HG03571 (cell line): ENCODE measurements at regions not wholly inside any gene's neighbourhood (a gene's known extent, or its start where the extent isn't known, plus 50 kb on each side); places are given as distances from the start of the nearest gene placed in this dataset.
A peak's percentile ranks its signal among the peaks of the same experiment; 100 is the strongest.
"Not testable (repeated sequence)": the region's sequence is repeated elsewhere in the genome, so short reads cannot be mapped to it uniquely, and the experiment has no call there.

Experiments used
- ATAC-seq: cut with Tn5 transposase; IDR thresholded peaks from one replicate; pipeline ENCODE4 v1.9.1; 2021; ENCODE audit not compliant: unreplicated experiment

DNA sequence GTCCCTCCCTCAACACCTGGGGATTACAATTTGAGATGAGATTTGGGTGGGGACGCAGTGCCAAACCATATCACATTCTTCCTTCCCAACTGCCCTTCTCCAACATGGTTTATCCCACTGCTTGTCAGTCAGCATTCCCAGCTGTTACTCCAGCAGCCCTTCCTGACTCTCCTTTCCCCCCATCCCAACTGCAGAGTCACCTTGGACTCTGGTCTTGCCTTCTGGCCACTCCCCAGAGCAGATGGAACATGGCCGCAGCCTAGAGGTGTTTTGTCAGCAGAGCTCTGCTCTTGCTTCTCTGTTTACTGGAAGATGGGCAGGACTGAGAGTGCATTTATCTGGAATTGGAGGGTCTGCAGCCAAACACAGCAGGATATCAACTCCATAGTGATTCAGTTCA is 51.2 kb upstream of the MEX3C start:
- ATAC-seq, result no peak

DNA sequence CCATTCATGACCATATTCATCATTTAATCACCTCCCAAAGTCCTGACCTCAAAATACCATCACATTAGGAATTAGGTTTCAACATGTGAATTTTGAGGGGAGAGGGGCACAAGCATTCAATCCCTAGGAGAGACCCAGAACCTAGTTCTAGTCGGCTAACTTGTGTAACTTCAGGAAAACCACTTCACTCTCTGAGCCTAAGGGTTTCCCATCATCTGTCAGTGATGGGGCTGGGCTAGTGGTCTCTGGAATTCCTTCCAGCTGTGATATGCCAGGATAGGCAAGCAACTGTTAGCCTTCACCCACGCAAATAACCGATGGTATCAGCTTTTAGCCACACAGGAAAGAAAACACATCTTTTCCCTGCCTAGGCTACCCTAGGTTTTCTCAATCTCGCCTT is 52.5 kb upstream of the MEX3C start:
- ATAC-seq, result no peak

DNA sequence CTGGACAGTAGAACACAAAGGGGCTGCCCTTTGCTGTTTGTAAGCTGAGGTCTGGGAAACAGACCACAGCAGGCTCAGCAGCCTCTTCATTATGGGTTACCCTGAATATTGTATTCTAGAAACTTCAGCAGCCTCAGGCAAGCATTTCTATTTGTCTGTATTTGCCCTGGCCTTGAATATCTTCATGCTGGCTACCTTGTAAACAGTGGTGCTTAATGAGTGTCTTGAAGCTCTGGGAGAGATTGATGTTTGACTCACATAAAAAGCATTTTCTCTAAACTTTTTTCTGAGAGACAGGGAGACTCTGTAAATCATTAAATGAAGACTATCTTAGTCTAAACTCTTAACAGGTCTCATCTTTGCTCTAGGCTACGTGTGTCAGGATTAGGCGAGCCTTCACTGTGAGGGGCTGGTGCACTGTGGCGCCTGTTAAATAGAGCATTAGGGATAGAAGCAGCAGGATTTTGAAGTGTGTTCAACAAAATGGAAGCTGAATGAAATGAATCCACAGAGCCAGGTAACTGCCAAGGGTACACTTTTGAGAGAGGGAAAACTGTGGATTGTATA is 53.1 kb upstream of the MEX3C start:
- no peak for ATAC-seq

DNA sequence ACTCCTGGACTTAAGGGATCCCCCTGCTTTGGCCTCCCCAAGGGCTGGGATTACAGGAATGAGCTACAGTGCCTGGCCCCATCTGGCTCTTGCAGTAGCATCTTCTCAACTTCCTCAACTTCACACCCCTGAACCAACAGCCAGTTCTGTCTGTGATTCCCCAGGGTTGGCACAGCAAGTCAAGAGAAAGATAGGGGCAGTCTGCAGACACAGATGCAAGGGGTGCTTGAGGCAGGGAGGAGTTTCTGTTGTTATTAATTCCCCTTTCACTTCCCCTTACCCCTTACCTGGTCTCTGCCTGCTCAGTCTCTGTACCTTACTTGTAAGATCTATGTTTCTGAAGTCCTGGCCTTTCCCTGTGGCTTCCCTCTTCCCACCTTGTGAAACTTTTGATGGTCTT is 54.1 kb upstream of the MEX3C start:
- ATAC-seq, result peak; percentile 98

DNA sequence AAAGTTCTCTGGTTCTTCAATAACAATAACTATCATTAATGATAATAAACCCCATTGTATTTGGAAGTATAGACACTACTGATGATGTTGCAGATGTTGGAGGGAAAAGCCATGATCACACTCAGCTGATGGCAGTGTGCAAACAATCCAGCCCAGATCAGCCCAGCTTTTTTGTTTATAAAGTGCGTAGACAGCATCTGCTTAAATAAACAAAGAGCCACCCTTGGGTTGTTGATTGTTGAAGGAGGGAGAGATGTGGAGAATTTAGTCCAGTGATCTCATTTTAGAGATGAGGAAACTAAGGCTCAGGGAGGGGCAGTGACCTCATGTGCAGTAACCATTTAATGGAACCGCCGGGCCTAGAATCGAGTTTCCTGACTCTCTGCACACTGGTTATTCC is 56.0 kb upstream of the MEX3C start:
- ATAC-seq, result no peak

- ATAC-seq, result no peak
These were observed 58.2 kb upstream of the MEX3C start for GRCh38 chr18:51255693-51256092.

DNA sequence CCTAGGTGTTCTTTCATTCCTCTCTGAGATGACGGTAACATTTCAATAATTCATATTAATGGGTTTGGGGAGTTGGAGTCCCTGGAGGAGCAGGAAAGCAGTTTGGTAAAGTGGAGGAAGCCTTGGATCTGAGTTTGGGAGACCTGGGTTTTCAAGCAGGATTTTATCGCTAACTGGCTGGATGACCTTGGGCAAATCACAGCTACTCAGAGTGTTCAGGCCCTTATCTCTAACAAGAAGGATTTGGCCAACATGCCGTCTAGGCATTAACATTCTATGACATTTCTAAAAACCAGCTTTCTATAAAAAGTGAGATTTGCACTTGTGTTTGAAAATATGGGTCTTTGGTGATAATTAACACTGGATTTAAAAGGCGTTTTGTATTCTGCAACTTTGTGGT is 59.7 kb upstream of the MEX3C start:
- no peak for ATAC-seq

DNA sequence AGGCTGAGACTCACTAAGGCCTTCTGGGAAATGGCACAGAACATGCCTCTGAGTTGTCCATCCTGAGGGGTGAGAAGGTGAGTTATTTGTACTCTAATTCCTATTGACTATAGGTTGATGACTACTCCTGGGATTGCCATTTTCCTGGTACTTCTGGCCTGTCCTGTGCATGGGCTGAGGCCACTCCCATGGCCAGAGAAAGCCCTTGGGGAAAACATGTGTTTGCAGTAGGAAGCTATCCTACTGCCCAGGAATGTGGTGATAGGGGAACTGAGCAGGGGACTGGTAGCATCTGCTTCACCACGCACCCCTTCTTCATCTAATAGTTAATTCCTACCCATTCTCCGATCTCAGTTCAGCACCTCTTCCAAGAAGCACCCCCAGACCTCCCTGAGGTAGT is 62.6 kb upstream of the MEX3C start:
- no peak for ATAC-seq

- not testable (repeated sequence) for ATAC-seq
These were observed 68.6 kb upstream of the MEX3C start for GRCh38 chr18:51266077-51266476.

DNA sequence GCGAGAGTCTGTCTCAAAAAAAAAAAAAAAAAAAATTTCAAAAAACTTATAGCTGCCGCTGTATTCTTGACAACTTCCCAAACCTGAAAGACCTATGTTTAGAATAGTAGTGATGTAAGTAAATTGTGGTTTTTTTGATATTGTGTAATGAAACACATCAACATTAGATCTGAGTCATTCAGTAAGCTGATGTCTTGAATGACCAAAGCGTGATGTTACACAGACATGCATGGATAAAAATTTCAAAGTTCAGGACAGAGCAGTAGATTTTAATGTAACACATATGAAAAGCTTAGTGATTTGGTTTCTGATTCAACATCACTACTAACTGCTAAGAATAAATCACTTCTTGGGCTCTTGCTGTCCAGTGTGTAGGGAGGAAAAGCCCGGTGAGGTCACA is 69.3 kb upstream of the MEX3C start:
- no peak for ATAC-seq

- no peak for ATAC-seq
These were observed 76.0 kb upstream of the MEX3C start for GRCh38 chr18:51273437-51273836.

DNA sequence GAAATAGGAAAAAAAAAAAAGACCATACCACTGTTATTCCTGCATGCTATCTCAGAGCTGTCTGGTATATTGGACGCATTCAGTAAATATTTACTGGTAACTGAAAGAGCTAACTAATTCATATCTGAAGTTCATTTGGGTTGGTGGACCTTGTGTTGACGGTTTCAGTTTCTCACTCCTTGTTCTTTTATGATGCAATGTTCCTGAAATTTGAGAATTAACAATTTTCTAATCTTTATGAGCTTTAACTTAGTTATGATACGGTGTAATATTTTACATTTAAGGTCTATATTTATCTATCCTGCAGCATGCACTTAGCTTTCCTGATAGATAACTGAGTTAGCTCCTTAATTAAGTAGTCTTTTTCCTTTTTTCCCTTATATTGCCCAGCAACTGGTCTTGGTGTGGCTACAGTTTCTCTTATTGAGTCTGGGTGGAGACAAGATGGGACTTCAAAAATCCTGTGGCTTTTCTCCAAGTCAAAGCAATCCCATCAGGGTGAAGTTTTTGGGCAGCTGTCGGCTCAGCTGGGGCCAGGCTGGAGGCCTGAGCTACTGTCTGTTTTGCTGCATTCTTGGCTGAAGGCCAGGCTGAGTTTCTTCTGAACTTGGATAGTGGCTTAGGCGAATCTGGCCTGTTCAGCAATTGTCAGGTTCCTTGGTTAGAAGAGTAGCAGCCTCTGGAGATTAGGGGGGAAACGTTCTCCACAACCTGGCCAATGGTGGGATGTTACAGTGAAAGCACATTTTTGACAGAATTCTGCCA is 78.4 kb upstream of the MEX3C start:
- no peak for ATAC-seq

DNA sequence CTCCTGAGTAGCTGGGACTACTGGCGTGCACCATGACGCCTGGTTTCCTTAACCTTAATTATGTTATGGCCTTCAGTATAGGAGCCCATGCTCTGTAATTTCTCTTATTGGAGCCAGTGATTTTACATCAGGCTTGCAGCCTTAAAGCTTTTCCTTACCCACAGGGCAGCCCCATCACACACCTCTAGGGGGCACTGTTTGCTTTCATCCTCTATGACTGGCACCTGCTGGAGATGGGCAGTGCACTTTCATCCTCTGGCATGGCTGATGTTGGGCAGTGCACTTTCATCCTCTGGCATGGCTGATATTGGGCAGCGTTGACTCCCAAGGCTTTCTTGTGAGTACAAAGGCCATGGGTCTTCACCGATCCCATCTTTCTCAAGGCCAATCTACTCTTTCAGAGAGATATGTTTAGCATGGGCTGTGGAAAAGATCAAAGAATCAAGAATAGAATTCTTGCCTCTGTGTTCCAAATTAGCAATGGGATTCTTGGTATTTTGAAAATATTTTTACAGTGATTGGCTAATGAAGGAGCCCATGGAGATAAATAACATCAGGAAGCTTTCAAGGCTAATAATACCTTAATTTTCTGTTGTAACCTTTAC is 80.7 kb upstream of the MEX3C start:
- ATAC-seq, result no peak

DNA sequence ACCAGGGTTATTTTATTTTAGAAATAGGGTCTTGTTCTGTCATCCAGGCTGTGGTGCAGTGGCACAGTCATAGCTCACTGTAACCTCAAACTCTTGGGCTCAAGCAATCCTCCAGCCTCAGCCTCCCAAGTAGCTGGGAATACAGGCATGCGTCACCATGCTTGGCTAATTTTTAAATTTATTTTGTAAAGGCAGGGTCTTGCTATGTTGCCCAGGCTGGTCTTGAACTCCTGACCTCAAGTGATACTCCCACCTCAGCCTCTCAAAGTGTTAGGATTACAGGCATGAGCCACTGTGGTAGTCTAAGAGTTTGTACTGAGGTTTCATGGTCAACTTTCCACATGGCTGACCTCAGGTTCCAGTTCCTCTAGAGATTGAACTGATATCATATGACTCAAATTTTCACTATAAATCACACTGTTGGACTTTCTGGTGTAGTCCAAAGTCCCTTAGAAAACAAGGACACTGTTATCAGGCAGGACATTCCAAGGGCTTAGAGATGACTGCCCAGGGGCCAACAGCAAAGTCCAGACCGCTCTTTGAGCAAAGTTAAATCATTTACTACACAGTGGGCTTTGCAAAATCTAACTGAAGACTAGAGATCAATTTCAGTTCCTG is 82.0 kb upstream of the MEX3C start:
- peak; percentile 72 for ATAC-seq

GRCh38 chr18:51287818-51288508 is 90.5 kb upstream of the MEX3C start:
- no peak for ATAC-seq

GRCh38 chr18:51288582-51288981 is 91.1 kb upstream of the MEX3C start:
- no peak for ATAC-seq

DNA sequence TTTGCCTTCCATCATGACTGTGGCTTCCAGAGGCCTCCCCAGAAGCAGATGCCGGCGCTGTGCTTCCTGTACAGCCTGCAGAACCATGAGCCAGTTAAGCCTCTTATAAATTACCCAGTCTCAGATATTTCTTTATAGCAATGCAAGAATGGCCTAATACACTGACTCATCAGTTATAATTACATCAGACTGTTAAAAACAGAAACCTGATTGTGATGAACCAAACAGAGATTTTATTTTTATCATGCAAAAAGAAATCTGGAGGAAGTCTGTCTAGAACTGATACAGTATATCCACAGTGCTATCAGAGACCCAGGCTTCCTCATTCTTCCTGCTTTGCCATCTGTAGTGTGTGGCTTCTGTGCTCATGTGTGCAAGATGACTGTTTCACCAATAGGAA is 93.4 kb upstream of the MEX3C start:
- no peak for ATAC-seq

- ATAC-seq, result no peak
These were observed 103.4 kb upstream of the MEX3C start for GRCh38 chr18:51300912-51301311.

DNA sequence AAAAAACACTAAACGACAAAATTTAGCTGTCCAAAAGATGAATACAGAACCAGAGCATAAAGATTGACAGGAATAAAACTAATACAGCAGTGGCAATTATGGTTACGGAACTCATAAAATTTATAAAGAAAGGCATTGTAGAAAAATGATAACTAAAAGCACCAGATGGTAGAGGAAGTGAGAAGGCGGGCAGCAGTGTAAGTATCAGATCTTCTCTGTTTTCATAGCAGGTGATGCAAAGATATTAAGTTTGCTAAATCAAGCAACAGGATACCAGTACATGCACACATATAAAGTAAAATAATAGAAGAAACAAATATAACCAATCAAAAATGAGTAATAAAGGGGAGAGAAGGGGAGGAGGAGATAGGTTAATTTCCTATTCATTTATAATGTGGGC is 103.9 kb upstream of the MEX3C start:
- no peak for ATAC-seq

GRCh38 chr18:51316677-51317076 is 119.2 kb upstream of the MEX3C start:
- no peak for ATAC-seq

DNA sequence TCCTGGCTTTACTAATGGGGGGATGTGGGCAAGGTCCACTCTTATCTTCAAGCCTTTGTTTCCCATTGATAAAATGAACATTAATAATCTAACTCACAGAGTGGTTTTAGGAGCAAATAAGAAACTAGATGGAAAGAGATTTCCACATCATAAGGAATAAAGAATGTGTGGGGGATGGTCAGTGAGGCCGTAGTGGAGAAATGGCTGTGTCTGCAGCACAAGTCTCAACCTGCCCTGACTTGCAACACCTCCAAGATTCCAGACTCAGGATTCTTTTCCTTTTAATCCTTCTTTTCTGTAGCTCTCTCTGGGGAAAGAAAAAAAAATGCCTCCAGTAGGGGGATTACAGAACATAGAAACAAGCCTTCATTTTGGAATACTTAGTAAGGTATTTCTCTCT is 124.2 kb upstream of the MEX3C start:
- no peak for ATAC-seq

DNA sequence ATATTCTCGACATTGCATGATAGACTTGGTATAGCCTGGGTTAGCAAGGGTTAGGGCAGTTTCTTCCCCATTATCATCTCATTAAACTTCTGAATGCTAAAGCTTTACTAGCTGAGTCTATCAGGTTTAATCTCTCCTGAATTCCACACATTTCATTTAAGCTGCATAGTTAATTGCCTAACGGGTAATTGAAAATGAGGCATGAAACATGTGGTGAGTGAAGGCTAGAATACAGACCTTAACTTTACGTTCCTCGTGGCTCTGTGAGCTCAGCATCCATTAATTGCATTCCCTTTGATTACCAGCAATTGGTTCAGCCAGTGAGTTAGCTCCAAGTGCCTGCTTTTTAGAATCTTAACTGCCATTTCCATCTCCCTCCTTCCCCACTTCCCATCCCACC is 126.5 kb upstream of the MEX3C start:
- no peak for ATAC-seq
